ENCODE measurements at regions not wholly inside any gene's neighbourhood (a gene's known extent, or its start where the extent isn't known, plus 50 kb on each side); places are given as distances from the start of the nearest gene placed in this dataset.

DNA sequence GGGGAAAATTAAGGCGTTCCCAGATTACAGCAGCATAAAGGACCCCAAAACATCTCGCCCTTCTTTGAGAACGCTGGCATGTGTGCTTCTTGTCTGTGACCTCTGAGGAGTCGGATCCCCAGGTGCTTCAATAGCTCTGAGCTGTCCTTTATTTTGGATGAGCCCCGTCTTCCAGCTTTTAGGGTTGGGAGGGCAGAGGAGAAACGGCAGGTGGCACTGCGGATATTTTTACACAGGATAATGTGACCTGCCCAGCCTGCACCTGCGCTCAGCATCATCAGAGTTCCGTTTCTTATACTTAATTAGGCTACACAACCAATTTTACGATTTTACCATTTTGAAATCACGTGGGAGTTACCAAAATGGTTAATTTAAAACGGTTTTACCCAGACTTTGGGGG lies 147.7 kb upstream of the RPS6KA2 start:
- no peak for DNase-seq (ENCODE audit: low spot score)

DNA sequence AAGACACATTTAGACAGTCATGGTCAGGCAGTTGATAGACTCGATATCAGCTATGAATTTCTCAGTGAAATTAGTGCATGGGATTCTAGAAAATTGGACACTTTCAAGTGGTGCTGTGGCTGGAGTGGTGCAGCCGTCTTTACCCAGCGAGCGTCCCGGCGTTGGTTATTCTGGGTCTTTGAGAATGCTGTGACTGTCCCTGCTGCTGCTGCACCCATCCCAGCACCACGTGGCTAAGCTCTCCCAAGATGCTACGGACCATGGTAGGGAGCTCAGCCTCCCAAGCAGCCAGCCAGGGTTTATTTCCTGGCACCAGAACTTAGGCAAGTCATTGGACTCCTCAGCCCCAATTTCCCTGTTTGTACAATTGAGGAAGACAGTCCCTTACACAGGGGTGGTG lies 147.2 kb upstream of the RPS6KA2 start:
- DNase-seq (ENCODE audit: low spot score), result no peak

DNA sequence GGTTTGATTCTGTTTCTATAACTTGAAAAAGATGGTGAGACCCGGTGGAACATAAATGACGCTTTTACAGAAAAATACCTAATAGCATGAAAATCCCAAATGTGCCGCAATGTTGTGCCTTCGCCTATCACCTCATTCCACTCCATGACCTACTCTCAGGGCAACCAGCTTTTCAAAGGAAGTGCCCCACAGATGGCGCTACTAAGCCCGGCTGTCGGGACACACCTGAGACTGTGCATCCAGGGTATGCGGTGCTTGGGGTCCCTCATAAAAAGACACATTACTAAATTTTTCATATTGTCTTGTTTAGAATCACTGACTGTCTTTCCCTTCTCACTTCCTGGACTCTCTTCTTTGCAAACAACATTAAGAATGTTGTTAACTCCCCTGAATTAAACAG lies 145.5 kb upstream of the RPS6KA2 start:
- DNase-seq (ENCODE audit: low spot score), result no peak

DNA sequence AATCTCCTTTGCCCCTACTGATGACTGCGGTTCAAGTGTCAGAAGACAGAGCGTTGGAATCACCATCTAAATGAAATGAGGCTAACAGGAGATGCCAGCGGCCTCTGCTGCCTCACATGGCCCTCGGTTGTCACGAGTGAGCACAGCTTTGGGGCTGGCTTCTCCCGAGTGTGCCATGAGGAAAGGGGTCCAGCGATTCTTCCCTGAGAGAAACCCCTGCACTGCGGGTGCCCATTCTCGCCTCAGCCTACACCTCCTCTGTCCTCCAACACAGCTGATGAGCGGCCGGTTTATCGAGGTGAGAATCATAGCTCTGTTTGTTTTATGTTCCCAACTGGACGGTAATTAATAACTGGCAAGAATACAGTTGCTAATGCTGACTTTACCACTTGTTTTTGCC lies 144.7 kb upstream of the RPS6KA2 start:
- DNase-seq (ENCODE audit: low spot score), result no peak

DNA sequence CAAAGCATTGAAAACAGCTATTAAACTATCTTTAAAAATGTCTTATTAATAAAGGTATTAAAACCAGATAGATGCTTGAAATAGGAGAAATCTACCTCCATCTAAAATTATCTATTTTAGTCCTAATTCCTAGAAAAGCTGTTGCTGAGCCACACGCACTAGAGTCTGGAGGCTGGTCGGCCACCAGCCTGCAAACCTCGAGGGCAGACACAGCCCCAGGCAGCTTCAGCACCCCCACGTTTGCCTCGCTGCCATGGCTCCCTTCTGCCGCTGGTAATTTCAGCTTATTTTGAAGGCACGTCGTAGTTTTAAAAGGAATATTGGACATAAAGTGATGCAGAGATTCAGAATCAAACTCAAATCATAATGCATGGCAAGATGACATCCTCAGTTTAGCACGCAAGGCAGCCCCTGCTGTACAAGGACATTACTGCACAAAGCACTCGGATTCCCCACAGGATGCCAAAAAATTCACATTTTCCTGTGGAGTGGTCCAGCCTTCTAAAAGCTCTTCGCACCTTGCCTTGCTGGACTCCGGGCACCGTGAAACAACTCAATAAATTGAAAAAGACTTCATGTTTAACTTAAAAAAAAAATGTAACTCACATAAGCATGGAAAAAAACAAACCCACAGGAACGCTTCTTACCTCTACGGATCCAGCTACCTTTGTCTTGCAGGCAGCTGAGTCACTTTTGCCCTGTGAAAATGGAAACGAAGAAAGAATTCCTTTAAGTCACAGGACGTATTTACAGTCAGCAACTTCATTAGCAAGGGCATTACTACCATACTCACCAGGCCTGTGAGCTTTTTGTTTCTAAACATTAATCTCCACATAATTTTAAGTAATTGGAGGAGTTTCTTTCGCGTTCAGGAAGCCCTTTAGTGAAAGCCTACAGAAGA lies 143.4 kb upstream of the RPS6KA2 start:
- DNase-seq (ENCODE audit: low spot score), result no peak

DNA sequence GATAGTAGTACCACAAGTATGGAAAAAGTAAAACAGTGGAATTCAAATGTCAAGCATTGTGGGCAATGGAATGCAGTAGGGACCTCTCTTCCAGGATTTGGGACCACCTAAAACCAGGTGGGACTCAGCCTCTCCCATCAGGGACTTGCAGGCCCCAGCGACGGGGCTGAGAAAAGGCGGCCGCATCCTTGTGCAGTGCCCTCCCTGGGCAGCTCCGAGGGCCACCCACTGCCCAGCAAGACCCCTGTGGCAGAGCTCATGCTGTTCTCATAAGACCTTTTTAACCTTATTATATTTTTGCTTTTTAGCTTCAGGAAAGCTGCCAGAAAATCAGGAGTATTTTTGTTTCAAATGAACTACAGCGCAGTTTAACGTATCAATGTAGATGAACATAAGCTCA lies 142.6 kb upstream of the RPS6KA2 start:
- no peak for DNase-seq (ENCODE audit: low spot score)

DNA sequence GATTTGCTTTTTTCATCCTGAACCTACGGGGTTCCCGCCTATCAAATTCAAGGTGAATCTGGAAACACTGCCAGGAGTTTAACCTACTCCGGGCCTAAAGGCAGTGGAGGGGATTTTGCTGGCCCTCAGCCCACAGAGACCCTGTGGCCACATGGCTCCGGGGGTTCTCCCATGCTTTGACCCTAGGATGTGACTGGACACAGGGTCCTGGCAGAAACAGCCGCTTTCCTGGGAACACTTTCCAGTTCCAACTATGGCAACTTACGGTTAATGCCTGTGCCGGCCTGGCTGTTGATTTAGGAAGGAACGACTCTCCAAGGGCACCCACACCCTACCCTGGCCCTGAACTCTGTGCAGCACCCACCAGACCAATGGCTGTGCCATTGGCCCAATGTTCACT lies 141.7 kb upstream of the RPS6KA2 start:
- DNase-seq (ENCODE audit: low spot score), result no peak

DNA sequence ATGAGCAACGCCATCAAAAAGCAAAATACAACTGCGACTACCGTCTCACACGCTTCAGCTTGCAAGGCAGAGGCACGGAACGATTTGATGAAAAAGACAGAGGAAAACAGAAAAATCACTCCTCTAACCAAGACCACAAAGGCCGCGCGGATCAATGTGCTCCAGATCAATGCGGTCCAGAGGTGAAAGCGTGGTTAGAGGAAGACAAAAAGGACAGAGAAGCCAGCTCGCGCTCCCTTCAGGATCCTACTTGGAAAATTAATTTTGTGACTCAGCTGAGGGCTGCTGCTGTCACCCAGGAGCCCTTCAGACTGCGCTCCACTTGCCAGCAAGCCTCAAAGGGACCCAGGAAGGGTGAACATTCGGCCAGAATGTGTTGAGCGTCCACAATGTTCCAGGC lies 140.2 kb upstream of the RPS6KA2 start:
- no peak for DNase-seq (ENCODE audit: low spot score)

DNA sequence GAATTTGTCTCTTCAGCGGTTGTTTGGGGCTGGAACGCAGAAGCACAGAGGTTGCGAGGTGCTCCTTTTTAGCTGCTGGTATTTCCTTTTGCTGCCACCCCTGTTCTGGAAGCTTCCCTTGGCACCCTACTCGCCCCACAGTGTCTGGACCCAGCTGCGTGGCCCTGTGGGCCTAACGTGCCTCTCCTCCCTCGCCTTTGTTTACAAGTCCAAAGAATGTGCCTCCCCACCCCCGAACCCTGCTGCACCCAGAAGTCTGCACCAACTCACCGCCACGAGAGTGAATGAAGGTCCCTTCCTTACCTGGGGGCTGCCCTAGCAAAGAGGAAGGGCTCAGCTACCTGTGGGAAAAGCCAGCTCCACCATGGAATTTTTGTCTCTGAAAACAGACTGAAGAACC lies 139.7 kb upstream of the RPS6KA2 start:
- no peak for DNase-seq (ENCODE audit: low spot score)

DNA sequence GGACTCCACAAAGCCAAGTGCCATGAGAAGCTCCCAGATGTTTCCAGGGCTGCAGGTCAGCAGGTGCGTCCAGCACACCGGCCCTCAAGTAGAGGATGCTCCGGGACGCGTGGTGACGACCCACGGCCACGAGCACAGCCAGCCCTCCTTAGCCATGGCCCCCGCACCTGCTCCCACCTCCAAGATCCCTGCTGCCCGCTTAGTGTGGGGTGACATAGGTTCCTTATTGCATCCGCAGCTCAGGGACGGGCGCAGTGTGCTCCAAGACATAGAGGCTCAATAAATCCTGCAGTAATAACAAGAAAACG lies 138.1 kb upstream of the RPS6KA2 start:
- no peak for DNase-seq (ENCODE audit: low spot score)

DNA sequence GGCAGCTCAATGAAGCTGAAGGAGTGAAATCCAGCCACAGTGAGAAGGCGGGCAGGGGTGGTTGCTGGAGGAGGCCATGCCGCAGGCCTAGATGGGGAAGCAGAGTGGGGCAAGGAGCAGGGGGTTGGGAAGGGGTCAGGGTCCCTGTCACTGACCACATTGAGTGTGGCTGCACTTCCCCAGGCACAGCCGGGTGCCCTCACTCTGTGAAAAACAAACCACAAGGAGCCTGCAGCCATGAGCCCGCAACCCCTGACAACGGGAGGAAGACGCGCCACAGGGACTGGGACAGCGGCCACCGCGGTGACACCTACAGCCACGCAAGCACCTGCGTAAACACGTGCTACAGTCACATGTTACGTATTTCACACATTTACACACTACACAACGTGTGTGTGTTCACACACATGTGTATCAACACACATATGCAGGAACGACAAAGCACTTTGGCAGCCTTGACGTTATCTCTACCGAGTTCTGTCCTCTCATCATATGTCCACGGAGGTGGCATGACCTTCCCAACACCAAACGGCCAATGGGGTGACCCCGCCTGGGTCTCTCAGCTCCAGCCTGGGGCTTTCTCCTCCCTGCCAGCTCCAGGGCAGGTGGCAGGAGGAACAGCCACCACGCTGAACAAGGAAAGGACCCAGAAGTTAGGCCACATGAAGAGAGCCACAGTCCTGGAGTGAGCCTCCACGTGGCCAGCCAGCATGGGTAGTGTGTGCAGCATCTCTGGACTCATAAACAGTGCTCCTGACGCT lies 137.6 kb upstream of the RPS6KA2 start:
- DNase-seq (ENCODE audit: low spot score), result no peak

DNA sequence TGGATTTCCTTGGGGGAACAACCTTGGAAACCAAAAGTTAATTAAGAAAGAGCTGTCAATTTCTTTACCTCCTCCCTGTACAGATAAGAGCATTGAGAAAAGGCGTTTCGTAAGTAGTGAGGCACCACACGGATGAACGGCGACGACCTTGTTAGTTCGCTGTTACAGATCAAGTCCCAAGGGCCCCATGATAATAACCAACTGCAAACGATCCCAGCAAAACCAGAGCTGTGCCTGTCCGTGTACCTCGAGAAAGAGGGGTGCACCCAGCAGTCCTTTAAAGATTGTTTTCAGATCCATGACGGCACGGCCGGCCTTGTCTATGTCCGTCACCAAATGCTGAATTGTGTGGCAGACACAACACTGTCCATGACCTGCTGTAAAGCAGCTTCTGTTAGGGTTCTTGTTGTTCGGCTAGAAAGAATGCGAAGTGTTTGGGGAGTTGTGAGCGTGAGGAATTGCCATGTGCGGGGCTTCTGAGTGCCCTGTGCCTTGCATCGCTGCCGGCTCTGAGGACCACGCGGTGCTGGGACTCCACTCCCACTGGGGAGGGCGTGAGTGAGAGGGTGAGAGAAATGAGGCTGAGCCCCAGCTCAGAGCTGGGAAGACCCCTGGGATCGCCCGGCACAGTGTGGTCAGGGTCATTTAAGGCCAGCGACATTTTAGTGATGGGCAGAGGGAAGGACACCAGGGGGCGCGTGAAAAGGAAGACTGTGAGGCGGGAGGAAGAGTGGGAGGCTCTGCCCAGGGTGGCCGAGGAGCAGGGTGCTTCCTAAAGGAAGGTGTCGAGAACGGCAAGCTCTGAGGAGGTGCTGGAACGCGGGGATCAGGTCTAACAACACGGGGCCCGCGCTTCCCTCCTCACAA lies 136.8 kb upstream of the RPS6KA2 start:
- no peak for DNase-seq (ENCODE audit: low spot score)

DNA sequence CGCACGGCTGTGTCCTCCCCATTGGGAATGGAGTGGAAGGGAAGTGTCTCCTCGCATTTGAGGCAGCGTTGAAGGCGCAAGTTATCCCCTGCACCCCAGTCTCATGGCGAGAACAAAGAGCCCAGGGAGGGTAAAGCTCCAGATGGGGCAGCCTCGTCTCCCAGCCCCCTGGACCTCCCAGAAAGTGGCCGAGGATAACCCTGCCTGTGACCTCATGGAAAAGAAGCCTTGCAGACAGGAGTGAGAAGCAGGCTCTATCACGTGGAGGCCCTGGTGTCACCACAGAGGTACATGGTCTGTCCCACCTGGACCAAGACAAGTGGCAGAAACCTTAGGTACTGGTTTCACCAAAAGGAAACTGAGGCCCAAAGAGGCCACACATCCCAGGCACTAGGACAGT lies 134.8 kb upstream of the RPS6KA2 start:
- DNase-seq (ENCODE audit: low spot score), result no peak

DNA sequence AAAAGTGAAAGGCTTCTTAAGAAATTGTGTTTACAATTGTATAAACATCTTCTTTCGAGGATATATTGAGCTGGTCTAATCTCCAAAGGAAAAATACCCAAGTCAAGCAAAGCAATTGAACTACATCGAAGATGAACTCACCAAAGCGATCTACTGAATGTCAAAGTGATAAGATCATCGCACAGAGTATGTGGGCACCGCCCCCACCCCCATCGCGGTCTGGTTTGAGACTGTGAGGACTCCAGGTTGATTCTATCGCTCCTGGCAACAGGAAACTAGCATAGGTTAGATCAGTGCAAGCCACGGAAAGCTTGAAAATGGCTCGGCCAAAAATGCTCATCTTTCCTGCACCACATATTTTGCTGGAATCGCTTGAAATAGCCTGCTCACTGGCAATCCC lies 133.2 kb upstream of the RPS6KA2 start:
- DNase-seq (ENCODE audit: low spot score), result no peak

DNA sequence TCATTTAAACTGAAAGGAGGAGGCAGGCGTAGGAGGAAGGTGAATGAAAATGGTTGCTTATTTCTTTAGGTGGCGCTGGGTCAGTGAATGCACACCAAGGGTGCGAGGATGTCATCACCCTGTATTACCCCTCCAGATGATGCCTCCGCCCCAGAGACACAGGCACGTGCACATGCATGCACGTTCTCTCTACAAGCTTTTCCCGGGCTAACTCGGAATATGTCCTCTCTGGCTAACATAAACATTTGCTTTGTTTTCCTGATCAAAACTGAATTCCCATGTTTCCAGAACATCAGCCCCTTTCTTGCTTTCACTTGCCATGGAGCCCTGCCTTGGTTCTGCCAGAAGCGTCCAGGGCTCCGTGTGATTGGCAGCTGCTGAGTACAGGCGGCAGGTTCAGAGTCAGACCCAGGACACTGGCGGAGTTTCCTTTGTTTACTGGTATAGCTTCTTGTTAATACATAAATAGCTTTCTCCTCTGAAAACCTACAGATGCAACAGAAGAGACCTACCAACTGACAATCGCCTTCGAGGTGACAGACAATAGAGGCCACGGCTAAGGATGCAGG lies 131.2 kb upstream of the RPS6KA2 start:
- DNase-seq (ENCODE audit: low spot score), result no peak

DNA sequence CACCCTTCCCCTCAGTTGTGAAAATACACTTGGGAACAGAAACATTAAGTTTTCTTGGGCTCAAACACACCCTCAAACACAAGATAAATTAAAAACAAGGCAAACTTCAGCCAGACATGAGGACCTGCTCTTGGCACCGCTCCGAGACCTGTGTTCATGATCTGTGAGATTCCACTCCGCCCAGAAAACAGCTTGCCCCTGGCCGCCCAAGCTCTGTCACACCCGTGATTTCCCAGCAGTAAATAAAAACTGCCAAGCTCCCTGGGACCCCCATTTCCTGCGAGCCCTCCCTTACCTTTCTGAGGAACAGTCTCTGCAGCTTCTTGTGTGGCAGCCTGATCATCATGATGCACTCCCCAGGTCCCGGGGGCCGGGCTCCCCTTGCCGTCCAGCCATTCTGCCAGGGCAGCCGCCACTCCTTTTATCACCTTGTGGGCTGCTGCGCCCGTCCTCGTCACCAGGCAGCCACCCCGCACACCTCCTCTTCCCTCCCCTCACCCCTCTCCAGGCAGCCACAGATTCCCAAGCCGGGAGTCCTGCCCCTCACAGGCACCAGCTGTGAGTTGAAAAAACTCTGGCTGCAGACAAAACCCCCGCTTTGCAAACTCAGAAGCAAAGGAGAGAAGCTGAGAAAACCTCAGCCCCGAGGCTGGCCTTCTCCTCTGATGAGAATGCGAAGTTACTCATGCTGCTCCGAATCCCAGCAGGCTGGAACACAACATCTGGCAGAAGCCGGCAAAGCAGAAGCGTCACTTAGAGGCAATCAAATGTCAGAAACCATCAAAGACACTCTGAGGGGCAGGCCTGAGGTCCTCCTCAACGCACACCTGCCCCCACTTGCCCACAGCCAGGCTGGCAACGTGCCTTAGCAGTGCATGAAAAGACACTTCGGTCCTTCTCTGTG lies 130.4 kb upstream of the RPS6KA2 start:
- DNase-seq (ENCODE audit: low spot score), result no peak

DNA sequence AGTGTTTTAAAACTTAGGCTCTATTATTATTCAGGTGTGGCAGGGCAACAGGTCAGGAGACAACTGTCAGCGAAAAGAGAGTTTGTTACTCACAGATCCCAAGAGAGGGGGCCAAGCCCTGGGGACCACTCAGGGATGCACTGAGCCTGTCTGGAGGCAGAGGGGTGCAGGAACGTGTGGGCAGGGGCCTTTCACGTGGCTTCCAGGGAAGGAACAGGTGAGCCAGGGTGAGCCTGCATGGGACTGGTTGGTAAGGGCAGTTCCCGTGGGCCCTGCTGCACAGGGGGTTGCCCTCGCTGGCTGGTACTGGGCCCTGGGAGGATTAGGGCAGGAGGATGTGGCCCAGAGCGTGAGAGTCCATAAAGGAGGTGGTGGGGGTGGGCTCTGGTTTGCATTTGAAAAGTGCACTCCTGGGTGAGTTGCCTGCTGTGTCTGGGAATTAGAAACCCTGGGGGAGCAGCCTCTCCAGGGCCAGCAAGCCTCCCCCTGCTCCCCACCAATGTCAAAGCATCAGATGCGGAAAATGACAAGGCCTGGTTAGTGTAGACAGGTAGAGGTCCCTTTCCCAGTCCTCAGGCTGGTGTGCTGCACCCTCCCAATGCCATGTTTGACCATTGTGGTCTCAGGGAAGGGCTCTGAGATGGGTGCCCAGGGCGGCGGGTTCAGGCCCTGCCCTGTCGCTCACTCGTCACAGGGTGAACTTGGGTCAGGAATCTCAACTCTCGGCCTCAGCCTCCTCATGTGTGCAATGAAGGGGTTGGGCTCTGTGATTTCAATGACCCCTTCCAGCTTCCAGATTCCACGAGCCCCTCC lies 127.4 kb upstream of the RPS6KA2 start:
- no peak for DNase-seq (ENCODE audit: low spot score)

DNA sequence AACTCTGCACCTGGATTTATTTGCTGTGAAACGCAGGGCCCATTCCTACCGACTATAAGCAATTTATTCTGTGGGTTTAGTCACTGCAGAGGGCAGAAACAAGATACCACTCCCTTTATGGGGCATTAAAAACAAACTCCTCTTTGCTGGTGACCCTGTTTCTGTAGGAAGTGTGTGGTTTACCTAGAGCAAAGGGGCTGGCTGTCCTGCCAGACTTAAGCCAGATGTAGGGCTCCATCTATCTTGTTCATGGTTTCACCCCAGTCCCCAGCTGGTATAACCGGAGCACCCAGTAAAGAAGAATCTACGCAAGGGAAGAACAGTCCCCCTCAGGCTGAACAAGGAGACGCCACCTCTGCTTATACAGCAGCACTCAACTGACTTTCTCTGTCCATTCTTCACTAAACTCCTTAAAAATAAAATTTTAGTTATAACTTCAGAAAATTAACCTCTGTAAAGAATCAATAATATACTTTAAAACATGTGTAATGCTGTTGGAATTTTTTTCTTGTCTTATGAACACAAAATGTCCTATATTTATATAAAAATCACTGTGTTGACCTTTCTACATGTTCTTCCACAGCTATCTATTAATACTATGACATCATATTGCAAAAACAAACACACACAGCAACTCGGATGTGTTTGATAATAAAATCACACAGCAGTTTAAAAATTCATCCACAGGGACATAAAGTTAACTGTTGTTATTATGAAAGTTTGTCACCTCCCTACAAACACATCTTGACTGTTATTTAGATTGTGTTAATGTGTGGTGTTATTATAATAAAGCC lies 126.1 kb upstream of the RPS6KA2 start:
- DNase-seq (ENCODE audit: low spot score), result no peak

DNA sequence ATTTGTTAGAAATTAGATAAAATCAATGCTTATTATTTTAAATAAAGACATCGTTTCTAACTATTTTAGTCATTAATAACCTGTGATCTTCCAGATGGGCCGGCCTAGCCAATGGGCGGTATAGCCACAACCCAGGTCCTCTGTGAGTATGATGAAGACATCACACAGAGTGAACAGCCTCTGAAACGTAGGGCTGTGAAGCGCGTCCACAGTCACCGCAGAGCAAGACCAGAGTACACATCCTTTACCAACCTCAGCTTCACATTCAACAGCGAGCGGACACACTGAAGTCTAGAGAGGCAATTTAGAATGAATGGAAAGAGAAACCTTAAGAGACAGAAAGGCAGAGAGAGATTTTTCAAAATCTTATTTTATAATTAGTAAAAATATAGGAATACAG lies 125.0 kb upstream of the RPS6KA2 start:
- DNase-seq (ENCODE audit: low spot score), result no peak
